ENCODE measurements at regions not wholly inside any gene's neighbourhood (a gene's known extent, or its start where the extent isn't known, plus 50 kb on each side); places are given as distances from the start of the nearest gene placed in this dataset.
"Not testable (repeated sequence)": the region's sequence is repeated elsewhere in the genome, so short reads cannot be mapped to it uniquely, and the experiment has no call there.

DNA sequence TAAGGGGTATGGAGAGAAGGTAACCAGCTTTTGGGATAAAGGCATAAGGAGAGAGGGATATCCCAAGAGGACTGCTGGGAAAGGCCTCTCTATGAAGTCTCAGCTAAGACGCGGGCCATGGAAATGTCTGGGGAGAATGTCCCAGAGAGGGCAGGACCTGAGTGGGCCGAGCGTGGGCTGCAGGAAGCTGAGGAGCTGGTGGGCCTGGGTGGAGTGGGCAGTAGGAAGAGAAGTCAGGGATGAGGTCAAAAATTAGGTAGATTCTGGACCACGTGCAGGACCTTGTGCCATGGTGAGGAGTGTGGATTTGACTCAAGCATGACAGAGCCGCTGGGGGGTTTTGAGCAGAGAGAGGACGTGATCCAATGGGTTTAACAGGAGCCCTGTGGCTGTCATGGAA is 66.5 kb upstream of the SULF2 start:
- H3K4me1 ChIP-seq (ENCODE audit: insufficient read depth, low read length): no peaks in the 10 kb centered on the region
- no peak for TF ChIP-seq EZH2 (IDR thresholded peaks at IDR 0.05; ENCODE audit: borderline replicate concordance, low read depth, low read length, severe bottlenecking)
- TF ChIP-seq, protein P1, sequence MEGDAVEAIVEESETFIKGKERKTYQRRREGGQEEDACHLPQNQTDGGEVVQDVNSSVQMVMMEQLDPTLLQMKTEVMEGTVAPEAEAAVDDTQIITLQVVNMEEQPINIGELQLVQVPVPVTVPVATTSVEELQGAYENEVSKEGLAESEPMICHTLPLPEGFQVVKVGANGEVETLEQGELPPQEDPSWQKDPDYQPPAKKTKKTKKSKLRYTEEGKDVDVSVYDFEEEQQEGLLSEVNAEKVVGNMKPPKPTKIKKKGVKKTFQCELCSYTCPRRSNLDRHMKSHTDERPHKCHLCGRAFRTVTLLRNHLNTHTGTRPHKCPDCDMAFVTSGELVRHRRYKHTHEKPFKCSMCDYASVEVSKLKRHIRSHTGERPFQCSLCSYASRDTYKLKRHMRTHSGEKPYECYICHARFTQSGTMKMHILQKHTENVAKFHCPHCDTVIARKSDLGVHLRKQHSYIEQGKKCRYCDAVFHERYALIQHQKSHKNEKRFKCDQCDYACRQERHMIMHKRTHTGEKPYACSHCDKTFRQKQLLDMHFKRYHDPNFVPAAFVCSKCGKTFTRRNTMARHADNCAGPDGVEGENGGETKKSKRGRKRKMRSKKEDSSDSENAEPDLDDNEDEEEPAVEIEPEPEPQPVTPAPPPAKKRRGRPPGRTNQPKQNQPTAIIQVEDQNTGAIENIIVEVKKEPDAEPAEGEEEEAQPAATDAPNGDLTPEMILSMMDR (IDR thresholded peaks at IDR 0.05; ENCODE audit: borderline replicate concordance, extremely low read depth, low read length, poor library complexity, severe bottlenecking): no peak
- H3K36me3 ChIP-seq (ENCODE audit: insufficient read depth, low read length): no peaks in the 10 kb centered on the region
- H3K27me3 ChIP-seq (ENCODE audit: insufficient read depth, low read length, poor library complexity): no peaks in the 10 kb centered on the region
- ATAC-seq (ENCODE audit: insufficient read depth, low read depth) (no peak), DNase-seq (no peak)
- no peak overlapping the region for H3K4me3 ChIP-seq (ENCODE audit: low read depth in 1 of 2, low read length in 2 of 2)
- H3K27ac ChIP-seq (ENCODE audit: low read length): no peak overlapping the region
- H3K9ac ChIP-seq (ENCODE audit: low read depth, low read length): no peak overlapping the region
- no peaks in the 10 kb centered on the region for H4K20me1 ChIP-seq (ENCODE audit: insufficient read depth, low read length)
- no peaks in the 10 kb centered on the region for H3K79me2 ChIP-seq (ENCODE audit: insufficient read depth, low read length)
- no peak overlapping the region for H3K4me2 ChIP-seq (ENCODE audit: insufficient read depth, low read length)
- H2AFZ ChIP-seq (ENCODE audit: low read depth, low read length): no peak overlapping the region
- no peaks in the 10 kb centered on the region for H3K9me3 ChIP-seq (ENCODE audit: insufficient read depth, low read length, severe bottlenecking)

DNA sequence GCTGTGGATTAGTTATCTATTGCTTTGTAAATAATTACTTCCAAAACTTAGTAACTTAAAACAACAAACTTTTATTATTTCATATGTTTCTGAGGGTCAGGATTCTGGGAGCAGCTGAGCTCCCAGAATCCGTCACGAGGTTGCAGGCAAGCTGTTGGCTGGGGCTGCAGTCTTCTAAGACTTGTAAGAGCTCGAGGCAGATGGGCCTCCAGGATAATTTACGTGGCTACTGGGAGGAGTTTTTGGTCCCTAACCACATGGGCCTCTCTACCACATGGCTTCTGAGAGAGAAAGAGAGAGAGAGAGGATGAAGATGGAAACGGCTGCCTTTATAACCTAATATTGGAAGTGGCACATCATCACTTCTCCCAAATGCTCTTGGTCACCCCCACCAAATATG is 64.9 kb upstream of the SULF2 start:
- ATAC-seq (ENCODE audit: insufficient read depth, low read depth) (no peak), DNase-seq (no peak)
- TF ChIP-seq, protein P1 (IDR thresholded peaks at IDR 0.05; ENCODE audit: borderline replicate concordance, extremely low read depth, low read length, poor library complexity, severe bottlenecking): no peak
- TF ChIP-seq EZH2 (IDR thresholded peaks at IDR 0.05; ENCODE audit: borderline replicate concordance, low read depth, low read length, severe bottlenecking): no peak

DNA sequence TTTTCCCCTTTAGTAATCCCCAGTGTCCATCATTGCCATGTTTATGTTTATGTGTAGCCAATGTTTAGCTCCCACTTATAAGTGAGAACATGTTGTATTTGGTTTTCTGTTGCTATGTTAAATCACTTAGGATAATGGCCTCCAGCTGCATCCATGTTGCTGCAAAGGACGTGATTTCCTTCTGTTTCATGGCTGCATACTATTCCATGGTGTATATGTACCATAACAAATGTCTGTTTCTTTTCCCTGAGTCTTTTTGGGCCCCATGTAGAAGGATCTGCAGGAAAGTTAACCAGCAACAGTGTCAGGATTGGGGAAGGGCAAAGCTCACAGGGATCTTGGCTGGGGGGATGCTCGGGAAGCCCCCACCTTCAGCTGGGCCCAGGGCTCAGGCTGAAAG is 64.3 kb upstream of the SULF2 start:
- ATAC-seq (ENCODE audit: insufficient read depth, low read depth) (no peak), DNase-seq (no peak)
- Histone ChIP-seq H3K9ac (ENCODE audit: low read depth, low read length) (no peak overlapping the region), H3K4me2 (ENCODE audit: insufficient read depth, low read length) (no peak overlapping the region), H3K4me1 (ENCODE audit: insufficient read depth, low read length) (no peaks in the 10 kb centered on the region), H4K20me1 (ENCODE audit: insufficient read depth, low read length) (no peaks in the 10 kb centered on the region), H2AFZ (ENCODE audit: low read depth, low read length) (no peak overlapping the region), H3K36me3 (ENCODE audit: insufficient read depth, low read length) (no peaks in the 10 kb centered on the region), H3K4me3 (ENCODE audit: low read depth in 1 of 2, low read length in 2 of 2) (no peak overlapping the region), H3K9me3 (ENCODE audit: insufficient read depth, low read length, severe bottlenecking) (no peaks in the 10 kb centered on the region), H3K27me3 (ENCODE audit: insufficient read depth, low read length, poor library complexity) (no peaks in the 10 kb centered on the region), H3K79me2 (ENCODE audit: insufficient read depth, low read length) (no peaks in the 10 kb centered on the region), H3K27ac (ENCODE audit: low read length) (no peak overlapping the region)
- TF ChIP-seq, protein P1 (IDR thresholded peaks at IDR 0.05; ENCODE audit: borderline replicate concordance, extremely low read depth, low read length, poor library complexity, severe bottlenecking): no peak
- TF ChIP-seq EZH2 (IDR thresholded peaks at IDR 0.05; ENCODE audit: borderline replicate concordance, low read depth, low read length, severe bottlenecking): no peak

More for the DNA sequence above, 64.9 kb upstream of the SULF2 start:
- Histone ChIP-seq H3K4me3 (ENCODE audit: low read depth in 1 of 2, low read length in 2 of 2) (no peak overlapping the region), H3K27me3 (ENCODE audit: insufficient read depth, low read length, poor library complexity) (no peaks in the 10 kb centered on the region), H3K9ac (ENCODE audit: low read depth, low read length) (no peak overlapping the region), H3K79me2 (ENCODE audit: insufficient read depth, low read length) (no peaks in the 10 kb centered on the region), H2AFZ (ENCODE audit: low read depth, low read length) (no peak overlapping the region), H3K27ac (ENCODE audit: low read length) (no peak overlapping the region), H3K4me1 (ENCODE audit: insufficient read depth, low read length) (no peaks in the 10 kb centered on the region), H3K36me3 (ENCODE audit: insufficient read depth, low read length) (no peaks in the 10 kb centered on the region), H3K9me3 (ENCODE audit: insufficient read depth, low read length, severe bottlenecking) (no peaks in the 10 kb centered on the region), H3K4me2 (ENCODE audit: insufficient read depth, low read length) (no peak overlapping the region), H4K20me1 (ENCODE audit: insufficient read depth, low read length) (no peaks in the 10 kb centered on the region)

DNA sequence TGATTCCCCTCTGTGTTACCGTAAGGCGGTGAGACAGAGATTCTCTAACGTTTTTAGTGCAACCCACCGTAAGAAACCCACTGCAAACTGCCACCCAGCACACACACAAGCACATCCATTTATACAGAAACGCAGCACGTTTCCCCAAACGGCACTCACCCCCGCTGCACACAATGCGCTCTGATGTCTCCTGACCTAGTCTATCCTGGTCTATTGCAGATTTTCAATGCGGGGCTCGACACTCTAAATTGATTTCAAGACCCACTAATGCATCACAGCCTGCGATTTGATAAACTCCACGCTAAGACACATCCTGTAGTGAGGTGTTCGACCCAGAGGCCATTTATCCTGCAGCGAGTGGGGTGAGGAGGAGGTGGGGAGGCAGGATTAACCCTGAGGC is 63.7 kb upstream of the SULF2 start:
- Histone ChIP-seq H4K20me1 (ENCODE audit: insufficient read depth, low read length) (no peaks in the 10 kb centered on the region), H3K4me1 (ENCODE audit: insufficient read depth, low read length) (no peaks in the 10 kb centered on the region), H3K36me3 (ENCODE audit: insufficient read depth, low read length) (no peaks in the 10 kb centered on the region), H3K4me3 (ENCODE audit: low read depth in 1 of 2, low read length in 2 of 2) (no peak overlapping the region), H3K27ac (ENCODE audit: low read length) (no peak overlapping the region), H3K27me3 (ENCODE audit: insufficient read depth, low read length, poor library complexity) (no peaks in the 10 kb centered on the region), H2AFZ (ENCODE audit: low read depth, low read length) (no peak overlapping the region), H3K79me2 (ENCODE audit: insufficient read depth, low read length) (no peaks in the 10 kb centered on the region), H3K9me3 (ENCODE audit: insufficient read depth, low read length, severe bottlenecking) (no peaks in the 10 kb centered on the region), H3K4me2 (ENCODE audit: insufficient read depth, low read length) (no peak overlapping the region), H3K9ac (ENCODE audit: low read depth, low read length) (no peak overlapping the region)
- TF ChIP-seq EZH2 (IDR thresholded peaks at IDR 0.05; ENCODE audit: borderline replicate concordance, low read depth, low read length, severe bottlenecking): no peak
- TF ChIP-seq, protein P1 (IDR thresholded peaks at IDR 0.05; ENCODE audit: borderline replicate concordance, extremely low read depth, low read length, poor library complexity, severe bottlenecking): no peak
- ATAC-seq (ENCODE audit: insufficient read depth, low read depth): no peak
- DNase-seq: no peak

DNA sequence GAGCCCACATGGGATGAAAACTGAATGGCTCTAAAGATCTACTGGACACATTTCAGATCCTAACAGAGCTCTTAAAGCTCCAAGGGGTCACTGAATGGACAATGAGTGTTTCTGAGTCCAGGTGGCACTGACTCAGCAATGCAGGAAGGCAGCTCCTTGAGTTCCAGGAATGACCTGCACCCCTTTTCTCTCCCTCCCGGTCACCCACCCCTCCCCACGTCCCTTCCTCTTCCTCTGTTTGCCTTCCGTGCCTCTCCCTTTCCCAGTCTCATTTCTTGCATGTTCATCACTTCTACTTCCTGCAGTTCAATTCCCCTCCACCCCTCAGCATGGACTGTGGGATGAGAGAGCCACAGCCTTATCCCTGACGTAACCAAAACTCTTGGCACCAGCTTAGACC is 63.3 kb upstream of the SULF2 start:
- H3K4me2 ChIP-seq (ENCODE audit: insufficient read depth, low read length): not testable (repeated sequence)

More for the DNA sequence above, 63.3 kb upstream of the SULF2 start:
- not testable (repeated sequence) for H3K9ac ChIP-seq (ENCODE audit: low read depth, low read length); ATAC-seq (ENCODE audit: insufficient read depth, low read depth); H3K27ac ChIP-seq (ENCODE audit: low read length); H3K36me3 ChIP-seq (ENCODE audit: insufficient read depth, low read length); H3K27me3 ChIP-seq (ENCODE audit: insufficient read depth, low read length, poor library complexity); H2AFZ ChIP-seq (ENCODE audit: low read depth, low read length); DNase-seq; H4K20me1 ChIP-seq (ENCODE audit: insufficient read depth, low read length); H3K79me2 ChIP-seq (ENCODE audit: insufficient read depth, low read length); H3K4me1 ChIP-seq (ENCODE audit: insufficient read depth, low read length); H3K4me3 ChIP-seq (ENCODE audit: low read depth in 1 of 2, low read length in 2 of 2); H3K9me3 ChIP-seq (ENCODE audit: insufficient read depth, low read length, severe bottlenecking)
